GM18508 (cell line): ENCODE measurements at regions not wholly inside any gene's neighbourhood (a gene's known extent, or its start where the extent isn't known, plus 50 kb on each side); places are given as distances from the start of the nearest gene placed in this dataset.

Source experiments
- ATAC-seq: cut with Tn5 transposase; IDR thresholded peaks from one replicate; pipeline ENCODE4 v1.9.1; 2021; ENCODE audit warnings: moderate number of reproducible peaks; ENCODE audit not compliant: insufficient read depth, unreplicated experiment

- no peak for ATAC-seq
Measured at GRCh38 chrX:78213331-78213730, 73.9 kb upstream of the TAF9B start.

GRCh38 chrX:78199851-78200250 is 60.4 kb upstream of the TAF9B start:
- peak; percentile 80 for ATAC-seq
